Panc1 (cell line): ENCODE measurements at regions not wholly inside any gene's neighbourhood (a gene's known extent, or its start where the extent isn't known, plus 50 kb on each side); places are given as distances from the start of the nearest gene placed in this dataset.

Experiments
- ATAC-seq: fragments of 200-7000 bp; cut with Tn5 transposase; 2 replicates; pipeline ENCODE4 v1.9.1; 2020; ENCODE audit warnings: mild to moderate bottlenecking, moderate library complexity
- BruUV-seq: library from RNA; stranded (reverse); fragments of 400-500 nt; replicated peaks from 2 replicates; lab custom pipeline; 2021; lab: Mats Ljungman, UMichigan
- CTCF ChIA-PET: fragments of 300-600 bp; sonication (Branson Sonifier 250); formaldehyde crosslinking; loops from one replicate; lab custom pipeline; 2022; ENCODE audit warnings: antibody characterized with exemption; lab: Charles Lee
- POLR2A ChIA-PET: fragments of 300-600 bp; sonication (Branson Sonifier 250); formaldehyde crosslinking; loops from one replicate; lab custom pipeline; 2022; ENCODE audit warnings: antibody characterized with exemption; lab: Charles Lee
- DNase-seq: peaks from one replicate; pipeline ENCODE4 v3.0.0-alpha.2; 2010; ENCODE audit warnings: low read depth, low spot score
- H3K27ac ChIP-seq: 2 replicates; pipeline ENCODE4 v1.5.1; 2011; ENCODE audit warnings: mild to moderate bottlenecking, low read length, inconsistent platforms
- H3K27me3 ChIP-seq: fragments of 200-500 bp; sonication (Bioruptor generic); 2 replicates; pipeline ENCODE4 v1.6.0; 2014; ENCODE audit warnings: low read length, inconsistent platforms; ENCODE audit not compliant: control insufficient read depth, insufficient read depth
- H3K36me3 ChIP-seq: fragments of 200-500 bp; sonication (Bioruptor generic); 2 replicates; pipeline ENCODE4 v1.5.1; 2014; ENCODE audit warnings: inconsistent platforms, mild to moderate bottlenecking, low read length, moderate library complexity; ENCODE audit not compliant: control insufficient read depth, insufficient read depth
- H3K4me1 ChIP-seq: 2 replicates; pipeline ENCODE4 v1.5.1; 2011; ENCODE audit warnings: inconsistent platforms, mild to moderate bottlenecking, low read length, moderate library complexity; ENCODE audit not compliant: control insufficient read depth, insufficient read depth
- H3K4me3 ChIP-seq, 2 experiments: 2 replicates each; pipeline ENCODE4 v1.5.1; 2011 to 2012; ENCODE audit warnings: low read depth in 2 of 2, low read length in 2 of 2, mild to moderate bottlenecking in 2 of 2, inconsistent platforms in 1 of 2, moderate library complexity in 1 of 2
- H3K9me3 ChIP-seq: fragments of 200-500 bp; sonication (Bioruptor generic); 2 replicates; pipeline ENCODE4 v1.5.1; 2014; ENCODE audit warnings: low read depth, mild to moderate bottlenecking, inconsistent platforms, low read length, moderate library complexity; ENCODE audit not compliant: control insufficient read depth, insufficient read depth
- CTCF ChIP-seq: fragments of 450-650 bp; IDR thresholded peaks from 2 replicates; pipeline ENCODE4 v1.5.1; 2017; ENCODE audit warnings: mild to moderate bottlenecking
- POLR2AphosphoS5 ChIP-seq: IDR thresholded peaks from 2 replicates; pipeline ENCODE4 v1.6.1; 2012; ENCODE audit warnings: mild to moderate bottlenecking, low read depth, low read length, moderate library complexity
- REST ChIP-seq, 2 experiments: IDR thresholded peaks; 2 replicates each; pipeline ENCODE4 v1.6.1; 2011 to 2012; ENCODE audit warnings: low read depth in 2 of 2, control low read depth in 1 of 2, low read length in 1 of 2, mild to moderate bottlenecking in 1 of 2, moderate library complexity in 1 of 2; ENCODE audit not compliant: insufficient read depth in 1 of 2
- SIN3A ChIP-seq: IDR thresholded peaks from 2 replicates; pipeline ENCODE4 v1.6.1; 2012; ENCODE audit warnings: low read depth, mild to moderate bottlenecking, low read length, moderate library complexity, borderline replicate concordance; ENCODE audit not compliant: insufficient read depth
- TCF7L2 ChIP-seq: IDR thresholded peaks from 2 replicates; pipeline ENCODE4 v1.6.1; 2011; ENCODE audit warnings: mild to moderate bottlenecking, low read depth, low read length, inconsistent platforms
- in situ Hi-C: cut with HindIII; loops from 2 replicates; pipeline ENCODE4 v1.10.0; 2016; ENCODE audit warnings: low sequenced_read_pairs, low pct_unique_long_range_greater_than_20kb
- intact Hi-C: fragments of 100-400 bp; cut with micrococcal nuclease; formaldehyde crosslinking; loops from one replicate; pipeline ENCODE4 v1.10.0; 2022; ENCODE audit not compliant: unreplicated experiment

- intact Hi-C loops (no loop called here), in situ Hi-C loops (no loop called here)
- no peak overlapping the region for H3K4me3 ChIP-seq
- no peaks in the 10 kb centered on the region for H3K4me1 ChIP-seq
- no peak overlapping the region for H3K27ac ChIP-seq
- no peaks in the 10 kb centered on the region for H3K36me3 ChIP-seq
- TF ChIP-seq POLR2AphosphoS5 (no peak), SIN3A (no peak), TCF7L2 (no peak), CTCF (no peak), REST (IDR thresholded peaks at IDR 0.05; ENCODE audit: insufficient read depth in 1 of 2, low read depth in 2 of 2, low read length in 1 of 2) (no peak)
- H3K9me3 ChIP-seq, result no peaks in the 10 kb centered on the region
- POLR2A ChIA-PET, result no interaction called here
- CTCF ChIA-PET, result no interaction called here
- DNase-seq (no peak), ATAC-seq (no peak)
- H3K27me3 ChIP-seq, result no peaks in the 10 kb centered on the region
- no TSS peak for BruUV-seq
Observed at GRCh38 chr15:95149771-95150170, 918.4 kb downstream of the MCTP2 start.

- H3K9me3 ChIP-seq, result no peaks in the 10 kb centered on the region
- no TSS peak for BruUV-seq
- no peak for TF ChIP-seq TCF7L2
- no peak for TF ChIP-seq CTCF
- TF ChIP-seq REST (IDR thresholded peaks at IDR 0.05; ENCODE audit: insufficient read depth in 1 of 2, low read depth in 2 of 2, low read length in 1 of 2), result no peak
- TF ChIP-seq SIN3A, result no peak
- TF ChIP-seq POLR2AphosphoS5, result no peak
- no peak for DNase-seq
- ATAC-seq, result no peak
- no peaks in the 10 kb centered on the region for H3K36me3 ChIP-seq
- H3K4me3 ChIP-seq, result no peak overlapping the region
- ChIA-PET CTCF (no interaction called here), POLR2A (no interaction called here)
- in situ Hi-C loops (no loop called here), intact Hi-C loops (no loop called here)
- H3K4me1 ChIP-seq, result no peaks in the 10 kb centered on the region
- no peaks in the 10 kb centered on the region for H3K27me3 ChIP-seq
- H3K27ac ChIP-seq, result no peak overlapping the region
Observed at GRCh38 chr15:95150466-95150865, 919.1 kb downstream of the MCTP2 start.
